Lower leg skin (tissue), 3 donors: ENCODE measurements at regions not wholly inside any gene's neighbourhood (a gene's known extent, or its start where the extent isn't known, plus 50 kb on each side); places are given as distances from the start of the nearest gene placed in this dataset.

Source experiments
- CTCF ChIP-seq, 3 donors: fragments of 450-650 bp; IDR thresholded peaks; one replicate each; pipeline ENCODE4 v1.5.1; 2016; ENCODE audit warnings: antibody characterized with exemption in 3 of 3, mild to moderate bottlenecking in 3 of 3, moderate library complexity in 2 of 3
- POLR2A ChIP-seq, 2 donors: fragments of 450-650 bp; IDR thresholded peaks; one replicate each; pipeline ENCODE4 v1.6.1; 2016 to 2017; ENCODE audit warnings: antibody characterized with exemption in 2 of 2, mild to moderate bottlenecking in 1 of 2, moderate library complexity in 1 of 2

DNA sequence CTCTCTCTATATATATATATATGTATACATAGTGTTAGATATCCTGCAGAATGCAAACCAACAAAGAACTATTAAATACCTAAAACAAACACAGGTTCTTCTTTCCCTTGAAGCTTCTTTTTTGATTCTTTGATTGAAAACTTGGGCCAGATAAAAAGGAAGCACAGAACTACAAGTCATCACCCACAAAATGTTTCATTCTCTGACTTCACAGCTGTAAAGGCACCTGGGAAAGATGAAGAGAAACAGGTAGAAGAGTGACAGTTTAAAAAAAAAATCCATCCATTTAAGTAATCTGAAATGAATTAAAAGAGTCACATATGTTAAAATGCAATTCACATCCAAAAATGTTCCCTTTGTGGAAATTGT, 90.7 kb upstream of the FNDC3A start:
- no peak for TF ChIP-seq POLR2A (IDR thresholded peaks at IDR 0.05)
- TF ChIP-seq CTCF (IDR thresholded peaks at IDR 0.05) = no peak
